Peyer's patch (tissue), 4 donors: ENCODE measurements at regions not wholly inside any gene's neighbourhood (a gene's known extent, or its start where the extent isn't known, plus 50 kb on each side); places are given as distances from the start of the nearest gene placed in this dataset.

ENCODE experiments used
- DNase-seq, 3 donors: peaks; one replicate each; pipeline ENCODE4 v3.0.0-alpha.2; 2017 to 2019
- H3K27ac ChIP-seq, 4 donors: fragments of 200-600 bp; sonication (generic); one replicate each; pipeline ENCODE4 v1.5.1; 2016 to 2019
- H3K27me3 ChIP-seq, 2 donors: fragments of 200-600 bp; sonication (generic); one replicate each; pipeline ENCODE4 v1.5.1; 2019
- H3K36me3 ChIP-seq, 3 donors: fragments of 200-600 bp; sonication (generic); one replicate each; pipeline ENCODE4 v1.5.1; 2016 to 2019
- H3K4me1 ChIP-seq, 4 donors: fragments of 200-600 bp; sonication (generic); one replicate each; pipeline ENCODE4 v1.5.1; 2016 to 2019
- H3K4me3 ChIP-seq, 4 donors: fragments of 200-600 bp; sonication (generic); 1 replicate in 3 of 4; 2 replicates in 1 of 4; pipeline ENCODE4 v1.5.1; 2016 to 2019; ENCODE audit warnings: mild to moderate bottlenecking in 1 of 4
- H3K9me3 ChIP-seq, 4 donors: fragments of 200-600 bp; sonication (generic); one replicate each; pipeline ENCODE4 v1.5.1; 2016 to 2019; ENCODE audit warnings: mild to moderate bottlenecking in 1 of 4
- POLR2A ChIP-seq, 2 donors: fragments of 450-650 bp; IDR thresholded peaks; one replicate each; pipeline ENCODE4 v1.5.1; 2017; ENCODE audit warnings: antibody characterized with exemption in 2 of 2, mild to moderate bottlenecking in 2 of 2, moderate library complexity in 2 of 2
- TF ChIP-seq, protein P1 (sequence below), 6 experiments: fragments of 450-650 bp in 4 of 6; fragments of 200-600 bp in 2 of 6; sonication (generic) in 1 of 6; IDR thresholded peaks; one replicate each; pipeline ENCODE4 v1.5.1; 2017 to 2019; ENCODE audit warnings: antibody characterized with exemption in 6 of 6, mild to moderate bottlenecking in 3 of 6, moderate library complexity in 1 of 6

- H3K4me1 ChIP-seq, result no peaks in the 10 kb centered on the region
- H3K27me3 ChIP-seq, result no peaks in the 10 kb centered on the region
- no peaks in the 10 kb centered on the region for H3K9me3 ChIP-seq
- no peak for TF ChIP-seq POLR2A (IDR thresholded peaks at IDR 0.05)
- TF ChIP-seq, protein P1, sequence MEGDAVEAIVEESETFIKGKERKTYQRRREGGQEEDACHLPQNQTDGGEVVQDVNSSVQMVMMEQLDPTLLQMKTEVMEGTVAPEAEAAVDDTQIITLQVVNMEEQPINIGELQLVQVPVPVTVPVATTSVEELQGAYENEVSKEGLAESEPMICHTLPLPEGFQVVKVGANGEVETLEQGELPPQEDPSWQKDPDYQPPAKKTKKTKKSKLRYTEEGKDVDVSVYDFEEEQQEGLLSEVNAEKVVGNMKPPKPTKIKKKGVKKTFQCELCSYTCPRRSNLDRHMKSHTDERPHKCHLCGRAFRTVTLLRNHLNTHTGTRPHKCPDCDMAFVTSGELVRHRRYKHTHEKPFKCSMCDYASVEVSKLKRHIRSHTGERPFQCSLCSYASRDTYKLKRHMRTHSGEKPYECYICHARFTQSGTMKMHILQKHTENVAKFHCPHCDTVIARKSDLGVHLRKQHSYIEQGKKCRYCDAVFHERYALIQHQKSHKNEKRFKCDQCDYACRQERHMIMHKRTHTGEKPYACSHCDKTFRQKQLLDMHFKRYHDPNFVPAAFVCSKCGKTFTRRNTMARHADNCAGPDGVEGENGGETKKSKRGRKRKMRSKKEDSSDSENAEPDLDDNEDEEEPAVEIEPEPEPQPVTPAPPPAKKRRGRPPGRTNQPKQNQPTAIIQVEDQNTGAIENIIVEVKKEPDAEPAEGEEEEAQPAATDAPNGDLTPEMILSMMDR (IDR thresholded peaks at IDR 0.05), result no peak
- no peak overlapping the region for H3K27ac ChIP-seq
- H3K36me3 ChIP-seq, result no peaks in the 10 kb centered on the region
- no peak for DNase-seq
- H3K4me3 ChIP-seq, result no peak overlapping the region
These were observed 145.5 kb downstream of the ADCYAP1 start for GRCh38 chr18:1050012-1050657.

DNA sequence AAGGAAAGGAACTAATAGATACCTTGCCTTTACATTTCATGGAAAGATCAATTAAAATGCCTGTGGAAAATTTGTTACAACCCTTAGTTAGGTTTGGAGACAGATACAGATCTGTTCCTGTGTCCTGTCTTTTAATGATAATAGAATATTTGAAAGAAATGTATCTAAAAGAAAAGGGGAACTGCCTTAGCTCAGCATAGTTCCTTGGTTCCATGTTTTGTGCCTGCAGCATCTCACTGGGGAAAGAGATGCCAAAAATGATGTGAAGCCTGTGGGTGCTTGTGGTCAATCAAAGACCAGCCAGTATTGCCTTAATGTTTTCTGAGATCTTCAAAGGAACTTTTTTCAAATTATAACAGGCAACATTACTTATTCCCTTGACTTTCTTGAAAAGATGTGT is 147.6 kb downstream of the ADCYAP1 start:
- Histone ChIP-seq H3K36me3 (no peaks in the 10 kb centered on the region), H3K9me3 (no peaks in the 10 kb centered on the region), H3K4me1 (no peaks in the 10 kb centered on the region), H3K4me3 (no peak overlapping the region), H3K27me3 (no peaks in the 10 kb centered on the region), H3K27ac (no peak overlapping the region)
- DNase-seq, result no peak
- TF ChIP-seq, protein P1 (IDR thresholded peaks at IDR 0.05), result no peak
- no peak for TF ChIP-seq POLR2A (IDR thresholded peaks at IDR 0.05)

GRCh38 chr18:1053331-1054315 is 149.0 kb downstream of the ADCYAP1 start:
- Histone ChIP-seq H3K27me3 (no peaks in the 10 kb centered on the region), H3K4me1 (no peaks in the 10 kb centered on the region), H3K36me3 (no peaks in the 10 kb centered on the region), H3K9me3 (no peaks in the 10 kb centered on the region), H3K4me3 (no peak overlapping the region), H3K27ac (no peak overlapping the region)
- TF ChIP-seq, protein P1 (IDR thresholded peaks at IDR 0.05), result no peak
- no peak for TF ChIP-seq POLR2A (IDR thresholded peaks at IDR 0.05)
- DNase-seq, result no peak

DNA sequence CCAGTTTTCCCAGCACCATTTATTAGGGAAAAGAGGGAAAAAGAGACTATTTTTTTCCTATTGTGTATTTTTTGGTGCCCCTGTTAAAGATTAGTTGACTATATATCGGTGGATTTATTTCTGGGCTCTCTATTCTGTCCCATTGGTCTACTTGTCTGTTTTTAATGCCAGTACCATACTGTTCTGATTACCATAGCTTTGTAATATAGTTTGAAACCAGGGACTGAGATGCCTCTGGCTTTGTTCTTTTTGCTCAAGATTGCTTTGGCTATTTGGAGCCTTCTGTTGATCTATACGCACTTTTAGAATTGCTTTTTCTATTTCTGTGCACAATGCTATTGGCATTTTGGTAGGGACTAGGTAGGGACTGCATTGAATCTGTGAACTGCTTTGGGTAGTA is 151.7 kb downstream of the ADCYAP1 start:
- Histone ChIP-seq H3K36me3 (no peaks in the 10 kb centered on the region), H3K9me3 (no peaks in the 10 kb centered on the region), H3K4me3 (no peak overlapping the region), H3K4me1 (no peaks in the 10 kb centered on the region), H3K27ac (no peak overlapping the region), H3K27me3 (no peaks in the 10 kb centered on the region)
- no peak for TF ChIP-seq POLR2A (IDR thresholded peaks at IDR 0.05)
- TF ChIP-seq, protein P1 (IDR thresholded peaks at IDR 0.05), result no peak
- DNase-seq, result no peak

GRCh38 chr18:1057367-1057766 is 152.7 kb downstream of the ADCYAP1 start:
- no peaks in the 10 kb centered on the region for H3K27me3 ChIP-seq
- TF ChIP-seq, protein P1 (IDR thresholded peaks at IDR 0.05), result no peak
- DNase-seq, result no peak
- H3K36me3 ChIP-seq, result no peaks in the 10 kb centered on the region
- H3K9me3 ChIP-seq, result no peaks in the 10 kb centered on the region
- H3K27ac ChIP-seq, result no peak overlapping the region
- H3K4me3 ChIP-seq, result no peak overlapping the region
- H3K4me1 ChIP-seq, result no peaks in the 10 kb centered on the region
